ENCODE measurements at regions not wholly inside any gene's neighbourhood (a gene's known extent, or its start where the extent isn't known, plus 50 kb on each side); places are given as distances from the start of the nearest gene placed in this dataset.

DNA sequence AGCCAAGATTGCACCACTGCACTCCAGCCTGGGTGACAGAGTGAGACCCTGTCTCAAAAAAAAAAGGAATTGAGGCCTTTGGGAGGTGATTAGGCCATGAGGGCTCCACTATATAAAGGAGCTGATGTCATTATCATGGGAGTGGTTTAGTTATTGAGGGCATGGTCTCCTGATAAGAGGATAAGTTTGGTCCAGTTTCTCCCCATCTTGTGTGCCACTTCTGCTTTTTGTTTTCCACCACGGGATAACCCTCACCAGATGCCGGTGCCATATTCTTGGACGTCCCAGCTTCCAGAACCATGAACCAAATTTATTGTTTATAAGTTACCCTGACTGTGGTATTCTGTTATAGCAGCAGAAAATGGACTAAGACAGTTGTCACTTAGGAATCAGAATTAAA is 125.8 kb downstream of the C1D start:
- DNase-seq (ENCODE audit: low spot score): no peak
- Histone ChIP-seq H4K91ac (ENCODE audit: low read depth, low read length, poor library complexity) (no peak overlapping the region), H3K4ac (ENCODE audit: low read length) (no peak overlapping the region), H2BK12ac (ENCODE audit: low read length) (no peak overlapping the region), H2BK15ac (ENCODE audit: low read length) (no peak overlapping the region), H3K23ac (ENCODE audit: low read depth, low read length, poor library complexity) (no peak overlapping the region), H3K27ac (replicated peaks; ENCODE audit: low read length) (no peak overlapping the region), H3K14ac (ENCODE audit: low read length) (no peak overlapping the region), H2BK120ac (ENCODE audit: low read depth, low read length) (no peak overlapping the region), H3K36me3 (replicated peaks in 1 of 2; ENCODE audit: control insufficient read depth in 2 of 2, insufficient read depth in 2 of 2, low read length in 2 of 2) (no peaks in the 10 kb centered on the region), H3K4me1 (ENCODE audit: control insufficient read depth in 2 of 2, insufficient read depth in 1 of 2, low read depth in 1 of 2, low read length in 2 of 2) (no peaks in the 10 kb centered on the region), H3K9ac (ENCODE audit: low read depth, low read length, poor library complexity) (no peak overlapping the region), H2AK5ac (ENCODE audit: low read depth, low read length) (no peak overlapping the region), H4K8ac (ENCODE audit: low read depth, low read length) (no peak overlapping the region), H3K79me1 (ENCODE audit: low read depth, low read length) (no peaks in the 10 kb centered on the region), H3K9me3 (replicated peaks in 1 of 2; ENCODE audit: control insufficient read depth in 2 of 2, insufficient read depth in 1 of 2, low read depth in 1 of 2, low read length in 2 of 2) (peaks cover 0 to 2% of the 10 kb centered on the region in 2 donors), H3K18ac (ENCODE audit: low read length) (no peak overlapping the region), H3K4me2 (ENCODE audit: insufficient read depth, low read length, poor library complexity, severe bottlenecking) (no peak overlapping the region), H3K27me3 (ENCODE audit: control insufficient read depth in 3 of 3, insufficient read depth in 3 of 3, low read depth in 1 of 3, low read length in 3 of 3) (peaks cover 0 to 1% (median 0%) of the 10 kb centered on the region in 3 experiments), H2AFZ (ENCODE audit: low read length) (no peak overlapping the region), H2BK5ac (ENCODE audit: low read length) (no peak overlapping the region), H3K4me3 (ENCODE audit: low read length in 2 of 2) (no peak overlapping the region)
- no CpG with 5 or more reads among the region's 3 CpGs for WGBS, 2 donors (ENCODE audit: extremely low coverage in 2 of 2, insufficient read length in 2 of 2, insufficient replicate concordance in 1 of 2)

- Histone ChIP-seq H3K4me3 (ENCODE audit: low read length in 2 of 2) (no peak overlapping the region), H2BK120ac (ENCODE audit: low read depth, low read length) (no peak overlapping the region), H3K27ac (replicated peaks; ENCODE audit: low read length) (no peak overlapping the region), H3K27me3 (ENCODE audit: control insufficient read depth in 3 of 3, insufficient read depth in 3 of 3, low read depth in 1 of 3, low read length in 3 of 3) (peaks cover 0 to 1% (median 0%) of the 10 kb centered on the region in 3 experiments), H3K18ac (ENCODE audit: low read length) (no peak overlapping the region), H2BK5ac (ENCODE audit: low read length) (no peak overlapping the region), H3K9me3 (replicated peaks in 1 of 2; ENCODE audit: control insufficient read depth in 2 of 2, insufficient read depth in 1 of 2, low read depth in 1 of 2, low read length in 2 of 2) (peaks cover 0 to 2% of the 10 kb centered on the region in 2 donors), H4K91ac (ENCODE audit: low read depth, low read length, poor library complexity) (no peak overlapping the region), H3K4ac (ENCODE audit: low read length) (no peak overlapping the region), H3K4me2 (ENCODE audit: insufficient read depth, low read length, poor library complexity, severe bottlenecking) (no peak overlapping the region), H2BK12ac (ENCODE audit: low read length) (no peak overlapping the region), H3K23ac (ENCODE audit: low read depth, low read length, poor library complexity) (no peak overlapping the region), H3K79me1 (ENCODE audit: low read depth, low read length) (no peaks in the 10 kb centered on the region), H3K14ac (ENCODE audit: low read length) (no peak overlapping the region), H2BK15ac (ENCODE audit: low read length) (no peak overlapping the region), H3K9ac (ENCODE audit: low read depth, low read length, poor library complexity) (no peak overlapping the region), H3K36me3 (replicated peaks in 1 of 2; ENCODE audit: control insufficient read depth in 2 of 2, insufficient read depth in 2 of 2, low read length in 2 of 2) (no peaks in the 10 kb centered on the region), H2AFZ (ENCODE audit: low read length) (no peak overlapping the region), H3K4me1 (ENCODE audit: control insufficient read depth in 2 of 2, insufficient read depth in 1 of 2, low read depth in 1 of 2, low read length in 2 of 2) (no peaks in the 10 kb centered on the region), H2AK5ac (ENCODE audit: low read depth, low read length) (no peak overlapping the region), H4K8ac (ENCODE audit: low read depth, low read length) (no peak overlapping the region)
- WGBS, 2 donors (ENCODE audit: extremely low coverage in 2 of 2, insufficient read length in 2 of 2, insufficient replicate concordance in 1 of 2): no CpG with 5 or more reads among the region's 2 CpGs
- DNase-seq (ENCODE audit: low spot score): no peak
Observed at GRCh38 chr2:67938053-67938452, 124.8 kb downstream of the C1D start.

DNA sequence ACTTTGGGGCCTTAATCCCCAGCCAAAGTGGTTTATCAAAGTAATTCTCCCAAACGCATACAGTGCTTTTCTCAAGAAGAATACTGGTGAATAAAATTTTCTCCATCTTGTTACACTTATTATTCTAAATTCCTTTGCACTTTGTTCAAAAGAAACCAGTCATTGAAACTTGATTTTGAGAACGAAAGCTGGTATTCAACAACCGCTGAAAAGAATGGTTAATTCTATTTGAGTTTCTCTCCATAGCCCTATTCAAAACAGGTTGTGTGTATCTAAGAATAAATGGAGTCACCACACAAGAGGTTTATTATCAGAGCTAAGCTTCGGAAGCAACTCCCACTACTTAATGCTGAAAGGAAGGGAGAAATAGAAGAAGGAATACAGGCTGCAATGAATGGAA is 117.7 kb downstream of the C1D start:
- Histone ChIP-seq H2AFZ (ENCODE audit: low read length) (no peak overlapping the region), H3K4ac (ENCODE audit: low read length) (no peak overlapping the region), H3K9me3 (replicated peaks in 1 of 2; ENCODE audit: control insufficient read depth in 2 of 2, insufficient read depth in 1 of 2, low read depth in 1 of 2, low read length in 2 of 2) (no peaks in the 10 kb centered on the region), H2BK5ac (ENCODE audit: low read length) (no peak overlapping the region), H3K14ac (ENCODE audit: low read length) (no peak overlapping the region), H2BK15ac (ENCODE audit: low read length) (no peak overlapping the region), H3K18ac (ENCODE audit: low read length) (no peak overlapping the region), H3K23ac (ENCODE audit: low read depth, low read length, poor library complexity) (no peak overlapping the region), H3K4me3 (ENCODE audit: low read length in 2 of 2) (no peak overlapping the region), H3K79me1 (ENCODE audit: low read depth, low read length) (no peaks in the 10 kb centered on the region), H4K91ac (ENCODE audit: low read depth, low read length, poor library complexity) (no peak overlapping the region), H4K8ac (ENCODE audit: low read depth, low read length) (no peak overlapping the region), H3K27me3 (ENCODE audit: control insufficient read depth in 3 of 3, insufficient read depth in 3 of 3, low read depth in 1 of 3, low read length in 3 of 3) (no peaks in the 10 kb centered on the region), H2AK5ac (ENCODE audit: low read depth, low read length) (no peak overlapping the region), H2BK120ac (ENCODE audit: low read depth, low read length) (no peak overlapping the region), H3K36me3 (replicated peaks in 1 of 2; ENCODE audit: control insufficient read depth in 2 of 2, insufficient read depth in 2 of 2, low read length in 2 of 2) (no peaks in the 10 kb centered on the region), H2BK12ac (ENCODE audit: low read length) (no peak overlapping the region), H3K9ac (ENCODE audit: low read depth, low read length, poor library complexity) (no peak overlapping the region), H3K4me1 (ENCODE audit: control insufficient read depth in 2 of 2, insufficient read depth in 1 of 2, low read depth in 1 of 2, low read length in 2 of 2) (peaks cover 3 to 10% of the 10 kb centered on the region in 2 donors), H3K27ac (replicated peaks; ENCODE audit: low read length) (no peak overlapping the region), H3K4me2 (ENCODE audit: insufficient read depth, low read length, poor library complexity, severe bottlenecking) (no peak overlapping the region)
- no CpG with 5 or more reads among the region's 4 CpGs for WGBS, 2 donors (ENCODE audit: extremely low coverage in 2 of 2, insufficient read length in 2 of 2, insufficient replicate concordance in 1 of 2)
- no peak for DNase-seq (ENCODE audit: low spot score)

DNA sequence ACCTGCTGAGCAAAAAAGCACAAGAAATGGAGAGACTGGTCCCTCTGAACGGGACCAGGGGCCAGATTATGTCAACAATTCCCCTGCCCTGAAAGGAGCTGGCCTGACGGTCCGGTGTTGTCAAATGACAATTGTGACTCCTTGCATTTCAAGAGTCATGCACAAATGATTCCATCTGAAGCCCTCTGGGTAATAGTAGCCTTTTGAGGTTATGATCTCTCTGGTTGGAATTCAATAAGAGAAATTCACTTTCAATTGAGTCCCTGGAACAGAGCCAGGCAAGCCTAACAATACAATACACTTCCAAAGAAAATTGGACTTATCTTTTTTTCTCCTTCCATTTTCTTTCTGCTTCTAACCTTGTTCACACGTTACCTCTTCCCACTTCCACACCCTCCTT is 116.9 kb downstream of the C1D start:
- Histone ChIP-seq H3K14ac (ENCODE audit: low read length) (no peak overlapping the region), H2AK5ac (ENCODE audit: low read depth, low read length) (no peak overlapping the region), H2BK15ac (ENCODE audit: low read length) (no peak overlapping the region), H2BK5ac (ENCODE audit: low read length) (no peak overlapping the region), H3K4me3 (ENCODE audit: low read length in 2 of 2) (no peak overlapping the region), H3K9me3 (replicated peaks in 1 of 2; ENCODE audit: control insufficient read depth in 2 of 2, insufficient read depth in 1 of 2, low read depth in 1 of 2, low read length in 2 of 2) (no peaks in the 10 kb centered on the region), H3K18ac (ENCODE audit: low read length) (no peak overlapping the region), H3K4ac (ENCODE audit: low read length) (no peak overlapping the region), H3K9ac (ENCODE audit: low read depth, low read length, poor library complexity) (no peak overlapping the region), H4K91ac (ENCODE audit: low read depth, low read length, poor library complexity) (no peak overlapping the region), H3K23ac (ENCODE audit: low read depth, low read length, poor library complexity) (no peak overlapping the region), H2BK120ac (ENCODE audit: low read depth, low read length) (no peak overlapping the region), H3K36me3 (replicated peaks in 1 of 2; ENCODE audit: control insufficient read depth in 2 of 2, insufficient read depth in 2 of 2, low read length in 2 of 2) (no peaks in the 10 kb centered on the region), H3K4me2 (ENCODE audit: insufficient read depth, low read length, poor library complexity, severe bottlenecking) (no peak overlapping the region), H3K79me1 (ENCODE audit: low read depth, low read length) (no peaks in the 10 kb centered on the region), H3K4me1 (ENCODE audit: control insufficient read depth in 2 of 2, insufficient read depth in 1 of 2, low read depth in 1 of 2, low read length in 2 of 2) (peaks cover 3 to 10% of the 10 kb centered on the region in 2 donors), H2BK12ac (ENCODE audit: low read length) (no peak overlapping the region), H3K27ac (replicated peaks; ENCODE audit: low read length) (no peak overlapping the region), H4K8ac (ENCODE audit: low read depth, low read length) (no peak overlapping the region), H2AFZ (ENCODE audit: low read length) (no peak overlapping the region), H3K27me3 (ENCODE audit: control insufficient read depth in 3 of 3, insufficient read depth in 3 of 3, low read depth in 1 of 3, low read length in 3 of 3) (no peaks in the 10 kb centered on the region)
- WGBS, 2 donors (ENCODE audit: extremely low coverage in 2 of 2, insufficient read length in 2 of 2, insufficient replicate concordance in 1 of 2): no CpG with 5 or more reads among the region's 4 CpGs
- no peak for DNase-seq (ENCODE audit: low spot score)
